ENCODE measurements at regions not wholly inside any gene's neighbourhood (a gene's known extent, or its start where the extent isn't known, plus 50 kb on each side); places are given as distances from the start of the nearest gene placed in this dataset.
"Not testable (repeated sequence)": the region's sequence is repeated elsewhere in the genome, so short reads cannot be mapped to it uniquely, and the experiment has no call there.

- WGBS (ENCODE audit: insufficient coverage): 96% methylated on average over 7 of the region's 12 CpGs
- Histone ChIP-seq H4K20me1 (ENCODE audit: insufficient read depth, low read length) (no peaks in the 10 kb centered on the region), H3K4me2 (replicated peaks; ENCODE audit: extremely low read depth, low read length, poor library complexity, severe bottlenecking) (no peak overlapping the region), H3K36me3 (replicated peaks in 1 of 2; ENCODE audit: control insufficient read depth in 1 of 2, insufficient read depth in 2 of 2, low read length in 2 of 2) (peaks cover 12 to 15% of the 10 kb centered on the region in 2 donors), H2AFZ (ENCODE audit: insufficient read depth, low read depth, low read length, poor library complexity, severe bottlenecking) (no peak overlapping the region), H3K27ac (ENCODE audit: low read depth in 1 of 2, low read length in 2 of 2) (peak overlapping the region; percentile 8 to 68), H3K9me3 (replicated peaks in 1 of 2; ENCODE audit: control insufficient read depth in 1 of 2, insufficient read depth in 1 of 2, low read length in 2 of 2) (no peaks in the 10 kb centered on the region), H3K9ac (ENCODE audit: insufficient read depth, low read length, poor library complexity, severe bottlenecking) (no peak overlapping the region), H3K4me1 (ENCODE audit: control insufficient read depth in 1 of 2, insufficient read depth in 2 of 2, low read length in 2 of 2) (peaks cover 69 to 71% of the 10 kb centered on the region in 2 donors), H3K4me3 (replicated peaks in 1 of 3; ENCODE audit: low read depth in 2 of 3, low read length in 3 of 3) (no peak overlapping the region), H3K79me2 (ENCODE audit: insufficient read depth, low read length) (peaks cover 24% of the 10 kb centered on the region), H3K27me3 (ENCODE audit: control insufficient read depth in 2 of 2, insufficient read depth in 2 of 2, low read length in 2 of 2) (no peaks in the 10 kb centered on the region)
- DNase-seq: no peak
- no peak for TF ChIP-seq CTCF (IDR thresholded peaks at IDR 0.05)
- H3K27me3 Mint-ChIP-seq (ENCODE audit: low read depth in 3 of 3): peaks cover 0 to 2% (median 0%) of the 10 kb centered on the region in 3 donors
- intact Hi-C loops (cut with micrococcal nuclease): no loop called here
- peaks cover 74% of the 10 kb centered on the region for H3K4me1 Mint-ChIP-seq
- peaks cover 0 to 9% (median 0%) of the 10 kb centered on the region in 7 donors for H3K9me3 Mint-ChIP-seq
- H3K36me3 Mint-ChIP-seq: peaks cover 41 to 80% of the 10 kb centered on the region in 2 donors
- H3K4me3 Mint-ChIP-seq: no peak overlapping the region
- H3K27ac Mint-ChIP-seq: peak overlapping the region in 4 of 7 donors; percentile 74 to 96 (median 90)
Measured at GRCh38 chr16:29151317-29151716, 166.5 kb downstream of the LAT start.

GRCh38 chr16:29149912-29150311 is 165.1 kb downstream of the LAT start:
- Mint-ChIP-seq H3K27ac (peak overlapping the region; percentile 62 to 99 (median 95)), H3K36me3 (peaks cover 44 to 81% of the 10 kb centered on the region in 2 donors), H3K4me1 (peaks cover 60% of the 10 kb centered on the region)
- H3K9ac ChIP-seq (ENCODE audit: insufficient read depth, low read length, poor library complexity, severe bottlenecking); H3K4me2 ChIP-seq (replicated peaks; ENCODE audit: extremely low read depth, low read length, poor library complexity, severe bottlenecking); H3K27me3 Mint-ChIP-seq (ENCODE audit: low read depth in 3 of 3); H3K27me3 ChIP-seq (ENCODE audit: control insufficient read depth in 2 of 2, insufficient read depth in 2 of 2, low read length in 2 of 2); intact Hi-C loops (cut with micrococcal nuclease); H2AFZ ChIP-seq (ENCODE audit: insufficient read depth, low read depth, low read length, poor library complexity, severe bottlenecking); H3K9me3 ChIP-seq (replicated peaks in 1 of 2; ENCODE audit: control insufficient read depth in 1 of 2, insufficient read depth in 1 of 2, low read length in 2 of 2); H4K20me1 ChIP-seq (ENCODE audit: insufficient read depth, low read length); H3K9me3 Mint-ChIP-seq; H3K4me3 Mint-ChIP-seq; H3K4me3 ChIP-seq (replicated peaks in 1 of 3; ENCODE audit: low read depth in 2 of 3, low read length in 3 of 3); DNase-seq: not testable (repeated sequence)
- Histone ChIP-seq H3K79me2 (ENCODE audit: insufficient read depth, low read length) (peaks cover 15% of the 10 kb centered on the region), H3K36me3 (replicated peaks in 1 of 2; ENCODE audit: control insufficient read depth in 1 of 2, insufficient read depth in 2 of 2, low read length in 2 of 2) (peaks cover 19 to 24% of the 10 kb centered on the region in 2 donors), H3K27ac (ENCODE audit: low read depth in 1 of 2, low read length in 2 of 2) (peak overlapping the region; percentile 60 to 84), H3K4me1 (ENCODE audit: control insufficient read depth in 1 of 2, insufficient read depth in 2 of 2, low read length in 2 of 2) (peaks cover 57% of the 10 kb centered on the region in 2 donors)
- 87% methylated on average over 3 of the region's 12 CpGs for WGBS (ENCODE audit: insufficient coverage)
